OCI-LY1 (cell line): ENCODE measurements at regions not wholly inside any gene's neighbourhood (a gene's known extent, or its start where the extent isn't known, plus 50 kb on each side); places are given as distances from the start of the nearest gene placed in this dataset.

Source experiments
- CTCF ChIP-seq: fragments of 200-600 bp; sonication (generic), shearing (Covaris generic); IDR thresholded peaks from 2 replicates; pipeline ENCODE4 v1.5.1; 2017; ENCODE audit warnings: mild to moderate bottlenecking, antibody characterized with exemption, low read length, moderate library complexity, mixed read lengths
- EZH2 ChIP-seq: fragments of 200-600 bp; sonication (generic), shearing (Covaris generic); IDR thresholded peaks from 2 replicates; pipeline ENCODE4 v1.8.0; 2017; ENCODE audit warnings: borderline replicate concordance, mixed run types, mild to moderate bottlenecking, antibody characterized with exemption, low read length, moderate library complexity, mixed read lengths

DNA sequence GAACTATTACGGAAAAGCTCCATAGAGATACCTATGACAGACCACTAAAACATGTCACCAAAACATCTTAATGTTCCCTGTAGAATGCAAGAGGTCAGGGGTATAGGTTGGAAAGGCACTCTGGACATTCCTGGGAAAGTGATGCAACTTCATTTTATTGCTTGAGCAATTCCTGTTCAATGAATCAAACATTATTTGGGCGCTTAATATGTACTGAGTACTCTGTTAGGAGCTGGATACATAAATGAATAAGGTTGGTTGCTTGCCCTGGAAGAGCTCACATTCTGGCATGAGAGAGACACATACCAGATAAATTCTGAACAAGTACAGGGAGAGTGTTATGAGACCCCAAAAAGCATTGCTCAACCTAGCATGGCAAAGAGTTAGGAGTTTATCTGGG is 408.9 kb upstream of the DMAC1 start:
- TF ChIP-seq CTCF, result no peak
- no peak for TF ChIP-seq EZH2
